SK-N-MC (cell line): ENCODE measurements at regions not wholly inside any gene's neighbourhood (a gene's known extent, or its start where the extent isn't known, plus 50 kb on each side); places are given as distances from the start of the nearest gene placed in this dataset.

ENCODE experiments used
- DNase-seq: peaks from one replicate; pipeline ENCODE4 v3.0.0-alpha.2; 2011; ENCODE audit warnings: low read depth, low spot score
- H3K27ac ChIP-seq: fragments of 200-600 bp; sonication (generic); 2 replicates; pipeline ENCODE4 v1.5.1; 2016; ENCODE audit warnings: mixed run types
- H3K36me3 ChIP-seq: fragments of 200-600 bp; sonication (generic); 2 replicates; pipeline ENCODE4 v1.6.1; 2017; ENCODE audit warnings: antibody characterized with exemption, low read length, mixed read lengths; ENCODE audit not compliant: insufficient read depth
- H3K4me3 ChIP-seq: fragments of 200-600 bp; sonication (generic); 2 replicates; pipeline ENCODE4 v1.5.1; 2016
- H3K9ac ChIP-seq: fragments of 200-600 bp; sonication (generic); 2 replicates; pipeline ENCODE4 v1.8.0; 2017; ENCODE audit warnings: mixed run types, mixed read lengths; ENCODE audit not compliant: insufficient read length
- H3K9me3 ChIP-seq: fragments of 200-600 bp; sonication (generic); 2 replicates; pipeline ENCODE4 v1.6.1; 2017; ENCODE audit warnings: low read depth, mild to moderate bottlenecking, antibody characterized with exemption, low read length, moderate library complexity, mixed read lengths
- EZH2 ChIP-seq: fragments of 200-600 bp; sonication (generic); IDR thresholded peaks from one replicate; pipeline ENCODE4 v1.6.1; 2017; ENCODE audit warnings: antibody characterized with exemption
- FOXP2 ChIP-seq: optimal IDR thresholded peaks from 2 replicates; pipeline ENCODE3; 2011; ENCODE audit warnings: mild to moderate bottlenecking, moderate library complexity; ENCODE audit not compliant: insufficient read depth; ENCODE audit errors: extremely low read length, control extremely low read depth
- POLR2AphosphoS5 ChIP-seq: IDR thresholded peaks from 2 replicates; pipeline ENCODE4 v1.6.1; 2012; ENCODE audit warnings: mild to moderate bottlenecking, low read depth, low read length, borderline replicate concordance

- no peaks in the 10 kb centered on the region for H3K36me3 ChIP-seq
- no peaks in the 10 kb centered on the region for H3K9me3 ChIP-seq
- no peak overlapping the region for H3K27ac ChIP-seq
- no peak overlapping the region for H3K4me3 ChIP-seq
- no peak for TF ChIP-seq EZH2
- TF ChIP-seq FOXP2: no peak
- no peak for DNase-seq
- no peak overlapping the region for H3K9ac ChIP-seq
These were observed 81.4 kb upstream of the CRHR1 start for GRCh38 chr17:45702666-45703266.

- Histone ChIP-seq H3K9me3 (no peaks in the 10 kb centered on the region), H3K36me3 (no peaks in the 10 kb centered on the region), H3K9ac (no peak overlapping the region), H3K27ac (no peak overlapping the region), H3K4me3 (no peak overlapping the region)
- DNase-seq: no peak
- TF ChIP-seq POLR2AphosphoS5 (no peak), FOXP2 (no peak), EZH2 (no peak)
These were observed 80.8 kb upstream of the CRHR1 start for GRCh38 chr17:45703348-45703747.

- Histone ChIP-seq H3K27ac (no peak overlapping the region), H3K36me3 (no peaks in the 10 kb centered on the region), H3K4me3 (no peak overlapping the region), H3K9me3 (no peaks in the 10 kb centered on the region), H3K9ac (no peak overlapping the region)
- TF ChIP-seq FOXP2 (no peak), POLR2AphosphoS5 (no peak), EZH2 (no peak)
- DNase-seq: no peak
These were observed 80.3 kb upstream of the CRHR1 start for GRCh38 chr17:45703806-45704205.

- Histone ChIP-seq H3K36me3 (no peaks in the 10 kb centered on the region), H3K4me3 (no peak overlapping the region), H3K9me3 (no peaks in the 10 kb centered on the region), H3K27ac (no peak overlapping the region), H3K9ac (no peak overlapping the region)
- TF ChIP-seq POLR2AphosphoS5: no peak
- no peak for DNase-seq
These were observed 79.9 kb upstream of the CRHR1 start for GRCh38 chr17:45704251-45704650.

- DNase-seq: no peak
- TF ChIP-seq POLR2AphosphoS5 (no peak), EZH2 (no peak), FOXP2 (no peak)
- no peaks in the 10 kb centered on the region for H3K9me3 ChIP-seq
- no peaks in the 10 kb centered on the region for H3K36me3 ChIP-seq
- no peak overlapping the region for H3K9ac ChIP-seq
- no peak overlapping the region for H3K4me3 ChIP-seq
- no peak overlapping the region for H3K27ac ChIP-seq
These were observed 78.8 kb upstream of the CRHR1 start for GRCh38 chr17:45705123-45706009.

- no peak overlapping the region for H3K9ac ChIP-seq
- no peak overlapping the region for H3K4me3 ChIP-seq
- no peaks in the 10 kb centered on the region for H3K36me3 ChIP-seq
- no peak overlapping the region for H3K27ac ChIP-seq
- no peak for DNase-seq
- no peak for TF ChIP-seq FOXP2
- TF ChIP-seq EZH2: no peak
- TF ChIP-seq POLR2AphosphoS5: no peak
- H3K9me3 ChIP-seq: no peaks in the 10 kb centered on the region
These were observed 78.1 kb upstream of the CRHR1 start for GRCh38 chr17:45706033-45706432.

GRCh38 chr17:45708707-45709290 is 75.3 kb upstream of the CRHR1 start:
- Histone ChIP-seq H3K4me3 (no peak overlapping the region), H3K9me3 (no peaks in the 10 kb centered on the region), H3K27ac (no peak overlapping the region), H3K9ac (no peak overlapping the region), H3K36me3 (no peaks in the 10 kb centered on the region)
- TF ChIP-seq EZH2 (no peak), POLR2AphosphoS5 (no peak), FOXP2 (no peak)
- no peak for DNase-seq

- Histone ChIP-seq H3K9ac (no peak overlapping the region), H3K4me3 (no peak overlapping the region), H3K36me3 (no peaks in the 10 kb centered on the region), H3K9me3 (no peaks in the 10 kb centered on the region), H3K27ac (no peak overlapping the region)
- no peak for TF ChIP-seq EZH2
- no peak for TF ChIP-seq POLR2AphosphoS5
- TF ChIP-seq FOXP2: no peak
- DNase-seq: no peak
These were observed 74.3 kb upstream of the CRHR1 start for GRCh38 chr17:45709728-45710288.
